ENCODE measurements at regions not wholly inside any gene's neighbourhood (a gene's known extent, or its start where the extent isn't known, plus 50 kb on each side); places are given as distances from the start of the nearest gene placed in this dataset.

DNA sequence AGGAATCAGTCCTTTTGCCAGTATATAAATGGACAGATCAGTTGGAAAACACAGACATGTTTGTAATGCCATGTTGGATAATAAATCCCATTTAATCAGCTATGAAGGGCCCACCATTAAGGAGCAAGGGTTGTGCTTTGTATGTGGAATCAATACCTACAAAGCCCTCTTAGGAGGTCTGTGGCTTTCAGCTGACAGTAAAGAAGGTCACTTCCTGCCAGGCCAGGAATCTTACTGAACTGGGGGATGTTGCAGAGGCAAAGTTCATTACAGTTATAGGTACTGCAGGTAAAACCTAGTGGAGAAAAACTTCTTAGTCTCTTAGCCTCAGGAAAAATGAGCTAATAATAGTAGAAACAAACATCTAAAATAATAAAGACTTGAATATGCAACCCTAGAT, 129.5 kb downstream of the FAM76B start:
- TF ChIP-seq, protein P1, sequence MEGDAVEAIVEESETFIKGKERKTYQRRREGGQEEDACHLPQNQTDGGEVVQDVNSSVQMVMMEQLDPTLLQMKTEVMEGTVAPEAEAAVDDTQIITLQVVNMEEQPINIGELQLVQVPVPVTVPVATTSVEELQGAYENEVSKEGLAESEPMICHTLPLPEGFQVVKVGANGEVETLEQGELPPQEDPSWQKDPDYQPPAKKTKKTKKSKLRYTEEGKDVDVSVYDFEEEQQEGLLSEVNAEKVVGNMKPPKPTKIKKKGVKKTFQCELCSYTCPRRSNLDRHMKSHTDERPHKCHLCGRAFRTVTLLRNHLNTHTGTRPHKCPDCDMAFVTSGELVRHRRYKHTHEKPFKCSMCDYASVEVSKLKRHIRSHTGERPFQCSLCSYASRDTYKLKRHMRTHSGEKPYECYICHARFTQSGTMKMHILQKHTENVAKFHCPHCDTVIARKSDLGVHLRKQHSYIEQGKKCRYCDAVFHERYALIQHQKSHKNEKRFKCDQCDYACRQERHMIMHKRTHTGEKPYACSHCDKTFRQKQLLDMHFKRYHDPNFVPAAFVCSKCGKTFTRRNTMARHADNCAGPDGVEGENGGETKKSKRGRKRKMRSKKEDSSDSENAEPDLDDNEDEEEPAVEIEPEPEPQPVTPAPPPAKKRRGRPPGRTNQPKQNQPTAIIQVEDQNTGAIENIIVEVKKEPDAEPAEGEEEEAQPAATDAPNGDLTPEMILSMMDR (IDR thresholded peaks at IDR 0.05) = no peak
- Mint-ChIP-seq H3K4me3 (ENCODE audit: unreplicated experiment) (no peak overlapping the region), H3K36me3 (ENCODE audit: low read depth) (no peaks in the 10 kb centered on the region), H3K27ac (ENCODE audit: unreplicated experiment) (no peak overlapping the region), H3K27me3 (ENCODE audit: low read depth) (no peaks in the 10 kb centered on the region), H3K9me3 (ENCODE audit: low read depth) (peaks cover 6% of the 10 kb centered on the region), H3K4me1 (ENCODE audit: low read depth) (peaks cover 26% of the 10 kb centered on the region)
- DNase-seq (ENCODE audit: low spot score) = no peak

DNA sequence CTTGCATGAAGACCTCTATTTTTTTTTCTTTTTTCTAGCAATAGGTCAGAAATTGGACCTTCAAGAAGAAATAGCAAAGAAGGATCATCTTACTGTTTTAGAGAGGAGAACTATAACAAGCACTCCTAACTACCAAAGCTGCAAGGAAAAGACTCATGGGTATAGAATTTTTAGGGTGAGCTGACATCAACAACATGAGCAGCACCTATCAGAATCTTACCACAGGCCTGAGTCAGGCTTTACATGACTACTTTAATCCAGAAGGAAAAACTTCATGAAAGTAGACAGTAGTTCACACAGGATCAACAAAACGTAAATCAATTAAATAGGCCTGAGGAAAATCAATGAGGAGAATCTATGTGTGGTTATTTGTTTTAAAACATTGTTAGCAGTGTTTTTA, 130.5 kb downstream of the FAM76B start:
- DNase-seq (ENCODE audit: low spot score) = no peak
- Mint-ChIP-seq H3K9me3 (ENCODE audit: low read depth) (peaks cover 5% of the 10 kb centered on the region), H3K27me3 (ENCODE audit: low read depth) (no peaks in the 10 kb centered on the region), H3K4me3 (ENCODE audit: unreplicated experiment) (no peak overlapping the region), H3K27ac (ENCODE audit: unreplicated experiment) (no peak overlapping the region), H3K36me3 (ENCODE audit: low read depth) (no peaks in the 10 kb centered on the region), H3K4me1 (ENCODE audit: low read depth) (peaks cover 26% of the 10 kb centered on the region)
- TF ChIP-seq, protein P1 (IDR thresholded peaks at IDR 0.05) = no peak

DNA sequence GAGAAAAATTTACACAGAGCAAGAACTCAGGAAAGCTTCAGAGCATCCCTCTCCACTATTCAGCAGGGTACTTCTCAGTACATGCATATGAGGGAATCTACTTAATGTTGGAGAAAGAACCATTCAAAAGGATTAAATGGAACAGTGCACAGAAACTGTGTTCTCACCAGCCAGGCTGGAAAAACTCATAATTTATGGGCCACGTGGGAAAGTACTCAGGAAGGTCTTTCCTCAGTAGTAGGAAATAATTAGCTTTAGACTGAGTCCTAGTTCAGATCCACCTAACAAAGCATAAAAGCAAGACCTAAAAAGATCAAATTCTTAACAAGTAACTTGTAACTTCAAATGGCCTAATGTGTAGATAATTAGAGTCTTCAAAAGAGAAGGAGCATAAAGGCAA, 134.0 kb downstream of the FAM76B start:
- Mint-ChIP-seq H3K4me3 (ENCODE audit: unreplicated experiment) (no peak overlapping the region), H3K27me3 (ENCODE audit: low read depth) (no peaks in the 10 kb centered on the region), H3K36me3 (ENCODE audit: low read depth) (no peaks in the 10 kb centered on the region), H3K27ac (ENCODE audit: unreplicated experiment) (no peak overlapping the region), H3K9me3 (ENCODE audit: low read depth) (no peaks in the 10 kb centered on the region), H3K4me1 (ENCODE audit: low read depth) (peaks cover 26% of the 10 kb centered on the region)
- no peak for DNase-seq (ENCODE audit: low spot score)
- TF ChIP-seq, protein P1 (IDR thresholded peaks at IDR 0.05) = no peak

DNA sequence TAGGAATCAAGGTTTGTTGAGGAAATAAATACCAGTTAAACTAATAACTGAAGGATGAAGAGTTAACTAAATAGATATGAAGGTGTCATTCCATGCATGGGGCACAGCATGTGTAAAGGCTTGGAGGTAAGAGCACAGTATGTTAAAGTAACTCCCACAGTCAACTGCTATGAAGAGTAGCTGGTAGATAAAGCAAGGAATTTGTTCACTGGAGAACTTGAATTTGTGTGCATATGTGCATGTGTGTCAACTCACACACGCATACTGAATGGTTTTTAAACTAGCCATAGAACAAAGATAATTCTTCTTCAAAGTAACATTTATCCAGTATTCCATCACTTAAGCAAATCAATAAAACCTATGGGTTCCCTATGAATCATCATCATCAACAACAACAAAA, 135.9 kb downstream of the FAM76B start:
- TF ChIP-seq, protein P1 (IDR thresholded peaks at IDR 0.05) = no peak
- Mint-ChIP-seq H3K27me3 (ENCODE audit: low read depth) (no peaks in the 10 kb centered on the region), H3K36me3 (ENCODE audit: low read depth) (no peaks in the 10 kb centered on the region), H3K27ac (ENCODE audit: unreplicated experiment) (no peak overlapping the region), H3K4me3 (ENCODE audit: unreplicated experiment) (no peak overlapping the region), H3K4me1 (ENCODE audit: low read depth) (peaks cover 22% of the 10 kb centered on the region), H3K9me3 (ENCODE audit: low read depth) (no peaks in the 10 kb centered on the region)
- no peak for DNase-seq (ENCODE audit: low spot score)

DNA sequence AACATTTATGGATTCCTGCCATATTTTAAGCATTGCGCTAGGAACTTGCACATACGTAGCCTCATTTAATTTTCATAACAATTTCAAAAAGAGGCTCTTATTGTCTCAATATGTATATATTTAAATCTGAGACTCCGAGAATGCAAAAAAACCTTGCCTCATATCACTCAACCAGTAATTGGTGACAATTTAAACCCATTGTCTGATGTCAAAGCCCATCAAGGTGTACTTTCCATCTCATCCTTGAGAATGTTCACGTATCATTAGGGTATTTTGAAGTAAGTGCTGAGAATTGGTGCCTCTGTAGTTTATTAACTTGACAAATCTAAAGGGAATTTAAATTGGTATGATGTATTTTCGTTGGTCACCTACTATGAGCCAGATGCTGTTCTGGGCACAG, 136.5 kb downstream of the FAM76B start:
- peaks cover 26% of the 10 kb centered on the region for H3K4me1 Mint-ChIP-seq (ENCODE audit: low read depth)
- TF ChIP-seq, protein P1 (IDR thresholded peaks at IDR 0.05) = no peak
- H3K27me3 Mint-ChIP-seq (ENCODE audit: low read depth) = no peaks in the 10 kb centered on the region
- no peak overlapping the region for H3K27ac Mint-ChIP-seq (ENCODE audit: unreplicated experiment)
- no peak overlapping the region for H3K4me3 Mint-ChIP-seq (ENCODE audit: unreplicated experiment)
- DNase-seq (ENCODE audit: low spot score) = no peak
- no peaks in the 10 kb centered on the region for H3K9me3 Mint-ChIP-seq (ENCODE audit: low read depth)
- no peaks in the 10 kb centered on the region for H3K36me3 Mint-ChIP-seq (ENCODE audit: low read depth)

Measured in chondrocyte (in vitro differentiated cells).